ENCODE measurements at regions not wholly inside any gene's neighbourhood (a gene's known extent, or its start where the extent isn't known, plus 50 kb on each side); places are given as distances from the start of the nearest gene placed in this dataset.

- Histone ChIP-seq H3K4me3 (ENCODE audit: low read length) (no peak overlapping the region), H3K9me3 (ENCODE audit: insufficient read depth, low read depth, low read length) (no peaks in the 10 kb centered on the region), H3K36me3 (ENCODE audit: insufficient read depth, low read length) (no peaks in the 10 kb centered on the region), H3K27me3 (ENCODE audit: insufficient read depth, low read length) (no peaks in the 10 kb centered on the region), H3K4me1 (ENCODE audit: insufficient read depth, low read length) (peaks cover 15% of the 10 kb centered on the region), H3K27ac (ENCODE audit: low read depth, low read length) (no peak overlapping the region), H3K9ac (ENCODE audit: low read depth, low read length) (no peak overlapping the region)
- WGBS: 86% methylated on average over 1 of the region's 1 CpG
Measured at GRCh38 chr21:20735257-20735656, 263.0 kb upstream of the NCAM2 start.

- Histone ChIP-seq H3K4me3 (ENCODE audit: low read length) (no peak overlapping the region), H3K27ac (ENCODE audit: low read depth, low read length) (no peak overlapping the region), H3K9ac (ENCODE audit: low read depth, low read length) (no peak overlapping the region), H3K9me3 (ENCODE audit: insufficient read depth, low read depth, low read length) (no peaks in the 10 kb centered on the region), H3K4me1 (ENCODE audit: insufficient read depth, low read length) (peaks cover 15% of the 10 kb centered on the region), H3K27me3 (ENCODE audit: insufficient read depth, low read length) (no peaks in the 10 kb centered on the region), H3K36me3 (ENCODE audit: insufficient read depth, low read length) (no peaks in the 10 kb centered on the region)
Measured at GRCh38 chr21:20737227-20737913, 260.8 kb upstream of the NCAM2 start.

- no peaks in the 10 kb centered on the region for H3K36me3 ChIP-seq (ENCODE audit: insufficient read depth, low read length)
- whole genome bisulfite sequencing: 84% methylated on average over 5 of the region's 5 CpGs
- no peak overlapping the region for H3K9ac ChIP-seq (ENCODE audit: low read depth, low read length)
- peaks cover 15% of the 10 kb centered on the region for H3K4me1 ChIP-seq (ENCODE audit: insufficient read depth, low read length)
- H3K27me3 ChIP-seq (ENCODE audit: insufficient read depth, low read length): no peaks in the 10 kb centered on the region
- no peak overlapping the region for H3K4me3 ChIP-seq (ENCODE audit: low read length)
- no peak overlapping the region for H3K27ac ChIP-seq (ENCODE audit: low read depth, low read length)
- H3K9me3 ChIP-seq (ENCODE audit: insufficient read depth, low read depth, low read length): no peaks in the 10 kb centered on the region
Measured at GRCh38 chr21:20739421-20739820, 258.8 kb upstream of the NCAM2 start.

- Histone ChIP-seq H3K36me3 (ENCODE audit: insufficient read depth, low read length) (no peaks in the 10 kb centered on the region), H3K9ac (ENCODE audit: low read depth, low read length) (no peak overlapping the region), H3K4me3 (ENCODE audit: low read length) (no peak overlapping the region), H3K27ac (ENCODE audit: low read depth, low read length) (no peak overlapping the region), H3K9me3 (ENCODE audit: insufficient read depth, low read depth, low read length) (no peaks in the 10 kb centered on the region), H3K27me3 (ENCODE audit: insufficient read depth, low read length) (no peaks in the 10 kb centered on the region), H3K4me1 (ENCODE audit: insufficient read depth, low read length) (peaks cover 4% of the 10 kb centered on the region; the same call in 1 of the 2 replicates)
- 95% methylated on average over 6 of the region's 6 CpGs for WGBS
Measured at GRCh38 chr21:20741445-20741844, 256.8 kb upstream of the NCAM2 start.

GRCh38 chr21:20760221-20760620 is 238.0 kb upstream of the NCAM2 start:
- H3K9me3 ChIP-seq (ENCODE audit: insufficient read depth, low read depth, low read length): peaks cover 11% of the 10 kb centered on the region; the same call in 1 of the 2 replicates
- H3K27me3 ChIP-seq (ENCODE audit: insufficient read depth, low read length): no peaks in the 10 kb centered on the region
- H3K4me1 ChIP-seq (ENCODE audit: insufficient read depth, low read length): no peaks in the 10 kb centered on the region
- 96% methylated on average over 2 of the region's 2 CpGs for WGBS
- no peak overlapping the region for H3K4me3 ChIP-seq (ENCODE audit: low read length)
- no peak overlapping the region for H3K9ac ChIP-seq (ENCODE audit: low read depth, low read length)
- no peaks in the 10 kb centered on the region for H3K36me3 ChIP-seq (ENCODE audit: insufficient read depth, low read length)
- H3K27ac ChIP-seq (ENCODE audit: low read depth, low read length): no peak overlapping the region

GRCh38 chr21:20774737-20775136 is 223.5 kb upstream of the NCAM2 start:
- Histone ChIP-seq H3K4me1 (ENCODE audit: insufficient read depth, low read length) (no peaks in the 10 kb centered on the region), H3K27me3 (ENCODE audit: insufficient read depth, low read length) (no peaks in the 10 kb centered on the region), H3K9ac (ENCODE audit: low read depth, low read length) (no peak overlapping the region), H3K36me3 (ENCODE audit: insufficient read depth, low read length) (no peaks in the 10 kb centered on the region), H3K9me3 (ENCODE audit: insufficient read depth, low read depth, low read length) (peaks cover 30% of the 10 kb centered on the region), H3K4me3 (ENCODE audit: low read length) (no peak overlapping the region), H3K27ac (ENCODE audit: low read depth, low read length) (no peak overlapping the region)
- 94% methylated on average over 1 of the region's 1 CpG for WGBS

GRCh38 chr21:20779321-20779720 is 218.9 kb upstream of the NCAM2 start:
- Histone ChIP-seq H3K27ac (ENCODE audit: low read depth, low read length) (no peak overlapping the region), H3K4me3 (ENCODE audit: low read length) (no peak overlapping the region), H3K27me3 (ENCODE audit: insufficient read depth, low read length) (no peaks in the 10 kb centered on the region), H3K9me3 (ENCODE audit: insufficient read depth, low read depth, low read length) (peaks cover 44% of the 10 kb centered on the region), H3K9ac (ENCODE audit: low read depth, low read length) (no peak overlapping the region), H3K36me3 (ENCODE audit: insufficient read depth, low read length) (no peaks in the 10 kb centered on the region), H3K4me1 (ENCODE audit: insufficient read depth, low read length) (no peaks in the 10 kb centered on the region)
- WGBS: 45% methylated on average over 2 of the region's 2 CpGs

GRCh38 chr21:20783611-20784010 is 214.6 kb upstream of the NCAM2 start:
- Histone ChIP-seq H3K9ac (ENCODE audit: low read depth, low read length) (no peak overlapping the region), H3K9me3 (ENCODE audit: insufficient read depth, low read depth, low read length) (peaks cover 25% of the 10 kb centered on the region), H3K27me3 (ENCODE audit: insufficient read depth, low read length) (no peaks in the 10 kb centered on the region), H3K4me3 (ENCODE audit: low read length) (no peak overlapping the region), H3K36me3 (ENCODE audit: insufficient read depth, low read length) (no peaks in the 10 kb centered on the region), H3K27ac (ENCODE audit: low read depth, low read length) (no peak overlapping the region), H3K4me1 (ENCODE audit: insufficient read depth, low read length) (no peaks in the 10 kb centered on the region)
- 98% methylated on average over 4 of the region's 5 CpGs for WGBS

- H3K4me1 ChIP-seq (ENCODE audit: insufficient read depth, low read length): peaks cover 40% of the 10 kb centered on the region
- H3K9ac ChIP-seq (ENCODE audit: low read depth, low read length): no peak overlapping the region
Measured at GRCh38 chr21:20789729-20790500, 208.3 kb upstream of the NCAM2 start.

GRCh38 chr21:20800106-20800505 is 198.1 kb upstream of the NCAM2 start:
- Histone ChIP-seq H3K4me1 (ENCODE audit: insufficient read depth, low read length) (no peaks in the 10 kb centered on the region), H3K27me3 (ENCODE audit: insufficient read depth, low read length) (no peaks in the 10 kb centered on the region), H3K27ac (ENCODE audit: low read depth, low read length) (no peak overlapping the region), H3K9ac (ENCODE audit: low read depth, low read length) (no peak overlapping the region), H3K9me3 (ENCODE audit: insufficient read depth, low read depth, low read length) (no peaks in the 10 kb centered on the region), H3K4me3 (ENCODE audit: low read length) (no peak overlapping the region), H3K36me3 (ENCODE audit: insufficient read depth, low read length) (no peaks in the 10 kb centered on the region)
- WGBS: 100% methylated on average over 2 of the region's 3 CpGs

More at GRCh38 chr21:20789729-20790500, 208.3 kb upstream of the NCAM2 start:
- Histone ChIP-seq H3K27me3 (ENCODE audit: insufficient read depth, low read length) (no peaks in the 10 kb centered on the region), H3K36me3 (ENCODE audit: insufficient read depth, low read length) (no peaks in the 10 kb centered on the region), H3K27ac (ENCODE audit: low read depth, low read length) (peak overlapping the region; percentile 86), H3K4me3 (ENCODE audit: low read length) (no peak overlapping the region), H3K9me3 (ENCODE audit: insufficient read depth, low read depth, low read length) (no peaks in the 10 kb centered on the region)
- WGBS: 2% methylated on average over 1 of the region's 2 CpGs

- H3K9ac ChIP-seq (ENCODE audit: low read depth, low read length): no peak overlapping the region
- no peaks in the 10 kb centered on the region for H3K36me3 ChIP-seq (ENCODE audit: insufficient read depth, low read length)
- 94% methylated on average over 4 of the region's 4 CpGs for WGBS
- H3K27ac ChIP-seq (ENCODE audit: low read depth, low read length): no peak overlapping the region
- H3K4me3 ChIP-seq (ENCODE audit: low read length): no peak overlapping the region
- H3K4me1 ChIP-seq (ENCODE audit: insufficient read depth, low read length): no peaks in the 10 kb centered on the region
- no peaks in the 10 kb centered on the region for H3K9me3 ChIP-seq (ENCODE audit: insufficient read depth, low read depth, low read length)
- H3K27me3 ChIP-seq (ENCODE audit: insufficient read depth, low read length): no peaks in the 10 kb centered on the region
Measured at GRCh38 chr21:20802201-20802600, 196.0 kb upstream of the NCAM2 start.

Data from HUES64 (cell line).